Keratinocyte (primary cell): ENCODE measurements at regions not wholly inside any gene's neighbourhood (a gene's known extent, or its start where the extent isn't known, plus 50 kb on each side); places are given as distances from the start of the nearest gene placed in this dataset.
"Not testable (repeated sequence)": the region's sequence is repeated elsewhere in the genome, so short reads cannot be mapped to it uniquely, and the experiment has no call there.

Experiments used
- DNase-seq: peaks from one replicate; pipeline ENCODE4 v3.0.0-alpha.2; 2011; ENCODE audit warnings: low read depth, missing footprints, low spot score
- FAIRE-seq: peaks from 2 replicates; lab custom pipeline; 2011; peaks lifted over from hg19 to GRCh38; lab: Jason Lieb, UNC
- H2AFZ ChIP-seq: 2 replicates; pipeline ENCODE4 v1.6.0; 2012; ENCODE audit warnings: low read length, control low read depth, inconsistent platforms; ENCODE audit not compliant: control insufficient read depth
- H3K27ac ChIP-seq: 2 replicates; pipeline ENCODE4 v1.5.1; 2011; ENCODE audit warnings: low read length; ENCODE audit not compliant: control insufficient read depth, insufficient read depth
- H3K27me3 ChIP-seq: 3 replicates; pipeline ENCODE4 v1.6.0; 2011; ENCODE audit warnings: low read length; ENCODE audit not compliant: control insufficient read depth, insufficient read depth; ENCODE audit errors: extremely low read depth
- H3K36me3 ChIP-seq, 2 experiments: 2 replicates in 1 of 2; 3 replicates in 1 of 2; pipeline ENCODE4 v1.5.1; 2011; ENCODE audit warnings: low read length in 2 of 2, mild to moderate bottlenecking in 1 of 2; ENCODE audit not compliant: control insufficient read depth in 2 of 2, insufficient read depth in 2 of 2; ENCODE audit errors: extremely low read depth in 1 of 2
- H3K4me1 ChIP-seq: 3 replicates; pipeline ENCODE4 v1.5.1; 2011; ENCODE audit warnings: low read length; ENCODE audit not compliant: control insufficient read depth, insufficient read depth; ENCODE audit errors: extremely low read depth
- H3K4me2 ChIP-seq: 3 replicates; pipeline ENCODE4 v1.6.0; 2011; ENCODE audit warnings: low read depth, low read length; ENCODE audit not compliant: control insufficient read depth, insufficient read depth; ENCODE audit errors: extremely low read depth
- H3K4me3 ChIP-seq, 3 experiments: fragments of 200-600 bp in 1 of 3; sonication (generic) in 1 of 3; 2 replicates in 2 of 3; 3 replicates in 1 of 3; pipeline ENCODE4 v1.5.1; 2011 to 2016; ENCODE audit warnings: low read length in 3 of 3, mild to moderate bottlenecking in 3 of 3, control low read depth in 2 of 3, inconsistent platforms in 1 of 3, low read depth in 1 of 3, mixed read lengths in 1 of 3, mixed run types in 1 of 3, moderate library complexity in 1 of 3; ENCODE audit not compliant: control insufficient read depth in 2 of 3, insufficient read depth in 2 of 3; ENCODE audit errors: extremely low read depth in 1 of 3
- H3K79me2 ChIP-seq: 2 replicates; pipeline ENCODE4 v1.6.0; 2012; ENCODE audit warnings: low read length; ENCODE audit not compliant: control insufficient read depth, insufficient read depth
- H3K9ac ChIP-seq: 3 replicates; pipeline ENCODE4 v1.6.0; 2011; ENCODE audit warnings: low read length; ENCODE audit not compliant: control insufficient read depth, insufficient read depth; ENCODE audit errors: extremely low read depth
- H3K9me1 ChIP-seq: 3 replicates; pipeline ENCODE4 v1.6.0; 2011; ENCODE audit warnings: low read length; ENCODE audit not compliant: control insufficient read depth, insufficient read depth; ENCODE audit errors: extremely low read depth
- H3K9me3 ChIP-seq: 2 replicates; pipeline ENCODE4 v1.5.1; 2012; ENCODE audit warnings: low read depth, low read length; ENCODE audit not compliant: control insufficient read depth
- H4K20me1 ChIP-seq: 3 replicates; pipeline ENCODE4 v1.6.0; 2011; ENCODE audit warnings: low read length; ENCODE audit not compliant: control insufficient read depth, insufficient read depth; ENCODE audit errors: extremely low read depth
- dilution Hi-C: fragments of 300-500 bp; cut with MboI; formaldehyde crosslinking; loops from one replicate; pipeline ENCODE4 v1.7.0; 2020; ENCODE audit warnings: low sequenced_read_pairs; ENCODE audit not compliant: extremely low pct_ligation_motif_present

DNA sequence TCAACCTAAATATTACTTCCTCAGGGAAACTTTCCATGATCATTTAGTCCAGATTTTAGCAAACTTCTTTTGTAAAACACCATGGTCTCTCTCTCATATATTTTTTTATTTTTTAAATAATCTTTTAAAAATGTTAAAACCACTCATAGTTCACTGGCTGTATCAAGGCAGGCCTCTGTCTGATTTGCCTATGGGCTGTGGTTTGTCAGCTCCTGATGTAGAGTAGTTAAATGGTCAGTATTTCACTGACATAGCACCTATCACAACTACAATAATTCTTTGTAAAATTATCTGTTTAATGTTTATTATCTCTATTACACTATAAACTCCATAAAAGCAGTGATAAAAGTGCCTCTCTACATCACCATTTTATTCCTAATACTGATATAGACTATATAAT is 108.9 kb downstream of the DDX11 start:
- H3K9me1 ChIP-seq, H2AFZ ChIP-seq, H3K9me3 ChIP-seq, H3K4me3 ChIP-seq, DNase-seq, H3K79me2 ChIP-seq, H3K36me3 ChIP-seq, H3K27me3 ChIP-seq, H3K27ac ChIP-seq, H3K9ac ChIP-seq, H3K4me1 ChIP-seq, FAIRE-seq, dilution Hi-C loops, H3K4me2 ChIP-seq, H4K20me1 ChIP-seq: not testable (repeated sequence)

DNA sequence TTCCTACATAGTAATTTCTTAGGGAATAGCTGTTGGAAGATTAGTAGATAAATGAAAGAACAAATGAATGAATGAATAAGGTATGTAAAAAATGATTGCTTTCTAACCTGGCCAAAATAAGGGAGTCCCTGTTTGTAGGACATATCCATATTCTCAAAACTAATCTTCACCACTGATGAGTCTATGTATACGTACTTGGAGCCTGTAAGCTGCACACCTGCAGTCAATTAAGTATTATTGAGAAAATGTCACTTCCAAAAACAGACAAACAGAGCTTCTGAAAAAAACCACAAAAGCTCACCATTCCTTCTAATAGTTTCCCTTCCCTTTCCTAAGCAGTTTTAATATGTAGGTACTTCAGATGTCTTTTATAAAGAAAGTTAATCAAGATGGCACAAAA is 109.4 kb downstream of the DDX11 start:
- H3K27me3 ChIP-seq, H3K9ac ChIP-seq, H3K4me2 ChIP-seq, dilution Hi-C loops, H3K9me1 ChIP-seq, H4K20me1 ChIP-seq, H3K9me3 ChIP-seq, DNase-seq, H2AFZ ChIP-seq, H3K36me3 ChIP-seq, H3K4me1 ChIP-seq, H3K79me2 ChIP-seq, FAIRE-seq, H3K27ac ChIP-seq, H3K4me3 ChIP-seq: not testable (repeated sequence)

DNA sequence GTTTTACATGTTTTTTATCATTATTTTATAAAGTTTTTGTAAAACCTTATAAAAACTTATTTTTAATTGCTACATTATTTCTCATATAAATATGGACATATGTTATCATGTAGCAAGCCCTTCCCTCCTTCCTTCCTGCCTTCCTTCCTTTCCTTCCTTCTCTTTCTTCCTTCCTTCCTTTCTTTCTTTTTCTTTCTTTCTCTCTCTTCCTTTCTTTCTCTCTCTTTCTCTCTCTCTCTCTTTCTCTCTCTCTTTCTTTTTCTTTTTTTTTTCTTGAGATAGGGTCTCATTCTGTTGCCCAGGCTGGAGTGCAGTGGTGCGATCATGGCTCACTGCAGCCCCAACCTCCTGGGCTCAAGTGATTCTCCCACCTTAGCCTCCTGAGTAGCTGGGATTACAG is 110.2 kb downstream of the DDX11 start:
- H3K27me3 ChIP-seq, H3K4me1 ChIP-seq, H4K20me1 ChIP-seq, H3K9ac ChIP-seq, H2AFZ ChIP-seq, H3K4me2 ChIP-seq, H3K27ac ChIP-seq, dilution Hi-C loops, H3K9me1 ChIP-seq, DNase-seq, H3K36me3 ChIP-seq, H3K4me3 ChIP-seq, H3K9me3 ChIP-seq, FAIRE-seq, H3K79me2 ChIP-seq: not testable (repeated sequence)

DNA sequence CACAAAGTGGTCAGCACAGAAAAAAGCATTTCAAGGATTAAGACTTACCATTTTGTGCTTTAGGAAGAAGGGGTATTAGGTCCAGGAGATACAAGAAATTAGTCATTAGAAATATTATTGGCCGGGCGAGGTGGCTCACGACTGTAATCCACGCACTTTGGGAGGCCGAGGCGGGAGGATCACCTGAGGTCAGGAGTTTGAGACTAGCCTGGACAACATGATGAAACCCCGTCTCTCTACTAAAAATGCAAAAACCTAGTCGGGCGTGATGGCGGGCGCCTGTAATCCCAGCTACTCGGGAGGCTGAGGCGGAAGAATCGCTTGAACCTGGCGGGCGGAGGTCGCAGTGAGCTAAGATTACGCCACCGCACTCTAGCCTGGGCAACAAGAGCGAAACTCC is 111.0 kb downstream of the DDX11 start:
- not testable (repeated sequence) for H3K4me1 ChIP-seq, DNase-seq

DNA sequence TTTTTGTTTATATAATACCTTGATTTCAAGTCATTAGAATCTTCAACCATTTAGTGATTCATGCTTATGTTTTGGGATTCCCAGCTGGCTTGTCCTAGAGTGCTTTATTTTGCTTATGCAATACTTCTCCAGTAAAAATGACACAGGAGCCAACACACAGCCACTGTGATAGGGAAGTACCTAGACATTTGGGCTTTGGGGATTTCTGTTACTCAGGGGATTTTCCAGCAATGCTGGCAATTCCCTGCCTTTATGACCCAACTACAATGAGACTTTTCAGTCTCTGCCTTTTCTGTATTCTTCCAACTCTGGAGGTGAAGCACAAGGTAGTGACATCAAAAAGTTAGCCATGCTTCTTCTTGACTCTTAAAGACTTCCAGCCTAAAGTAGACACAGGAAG is 119.0 kb downstream of the DDX11 start:
- H3K27me3 ChIP-seq, H3K36me3 ChIP-seq, H3K9ac ChIP-seq, H3K4me2 ChIP-seq, H3K79me2 ChIP-seq, H3K4me3 ChIP-seq, H3K9me1 ChIP-seq, H2AFZ ChIP-seq, H3K4me1 ChIP-seq, H3K9me3 ChIP-seq, DNase-seq, H3K27ac ChIP-seq, dilution Hi-C loops, H4K20me1 ChIP-seq: not testable (repeated sequence)
- peak; percentile 44 for FAIRE-seq

More for the DNA sequence above, 111.0 kb downstream of the DDX11 start:
- H2AFZ ChIP-seq, H3K4me2 ChIP-seq, H3K9me1 ChIP-seq, H4K20me1 ChIP-seq, H3K9me3 ChIP-seq, H3K4me3 ChIP-seq, dilution Hi-C loops, FAIRE-seq, H3K36me3 ChIP-seq, H3K27ac ChIP-seq, H3K9ac ChIP-seq, H3K27me3 ChIP-seq, H3K79me2 ChIP-seq: not testable (repeated sequence)
